ENCODE measurements at regions not wholly inside any gene's neighbourhood (a gene's known extent, or its start where the extent isn't known, plus 50 kb on each side); places are given as distances from the start of the nearest gene placed in this dataset.

DNA sequence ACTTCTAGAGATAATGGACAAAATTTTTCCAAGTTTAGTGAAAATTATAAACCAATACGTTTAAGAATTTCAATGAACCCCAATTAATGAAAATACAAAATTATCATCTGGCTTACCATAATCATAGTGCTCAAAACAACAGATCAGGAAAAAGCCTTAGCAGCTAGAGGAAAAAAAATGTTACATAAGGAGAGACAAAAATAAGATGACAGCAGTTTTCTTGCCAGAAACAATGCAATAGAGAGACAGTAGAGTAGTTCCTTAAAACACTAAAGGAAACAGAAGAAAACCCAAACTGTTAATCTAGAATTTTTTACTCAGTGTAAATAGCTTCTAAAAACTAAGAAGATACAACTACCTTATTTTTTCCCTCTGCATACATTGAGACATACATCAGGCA is 341.7 kb upstream of the CHORDC1 start:
- Histone ChIP-seq H3K9me3 (no peaks in the 10 kb centered on the region), H3K27me3 (no peaks in the 10 kb centered on the region), H3K4me1 (no peaks in the 10 kb centered on the region), H3K27ac (no peak overlapping the region), H3K4me3 (no peak overlapping the region), H3K36me3 (no peaks in the 10 kb centered on the region)
- intact Hi-C loops (cut with DNase I; ENCODE audit: low total_unique reads), result no loop called here
- DNase-seq, result no peak
- no peak for TF ChIP-seq POLR2A (IDR thresholded peaks at IDR 0.05)
- TF ChIP-seq, protein P1, sequence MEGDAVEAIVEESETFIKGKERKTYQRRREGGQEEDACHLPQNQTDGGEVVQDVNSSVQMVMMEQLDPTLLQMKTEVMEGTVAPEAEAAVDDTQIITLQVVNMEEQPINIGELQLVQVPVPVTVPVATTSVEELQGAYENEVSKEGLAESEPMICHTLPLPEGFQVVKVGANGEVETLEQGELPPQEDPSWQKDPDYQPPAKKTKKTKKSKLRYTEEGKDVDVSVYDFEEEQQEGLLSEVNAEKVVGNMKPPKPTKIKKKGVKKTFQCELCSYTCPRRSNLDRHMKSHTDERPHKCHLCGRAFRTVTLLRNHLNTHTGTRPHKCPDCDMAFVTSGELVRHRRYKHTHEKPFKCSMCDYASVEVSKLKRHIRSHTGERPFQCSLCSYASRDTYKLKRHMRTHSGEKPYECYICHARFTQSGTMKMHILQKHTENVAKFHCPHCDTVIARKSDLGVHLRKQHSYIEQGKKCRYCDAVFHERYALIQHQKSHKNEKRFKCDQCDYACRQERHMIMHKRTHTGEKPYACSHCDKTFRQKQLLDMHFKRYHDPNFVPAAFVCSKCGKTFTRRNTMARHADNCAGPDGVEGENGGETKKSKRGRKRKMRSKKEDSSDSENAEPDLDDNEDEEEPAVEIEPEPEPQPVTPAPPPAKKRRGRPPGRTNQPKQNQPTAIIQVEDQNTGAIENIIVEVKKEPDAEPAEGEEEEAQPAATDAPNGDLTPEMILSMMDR (IDR thresholded peaks at IDR 0.05), result no peak

- TF ChIP-seq, protein P1 (IDR thresholded peaks at IDR 0.05), result no peak
- TF ChIP-seq POLR2A (IDR thresholded peaks at IDR 0.05), result no peak
- Histone ChIP-seq H3K27ac (no peak overlapping the region), H3K36me3 (no peaks in the 10 kb centered on the region), H3K4me3 (no peak overlapping the region), H3K27me3 (no peaks in the 10 kb centered on the region), H3K9me3 (no peaks in the 10 kb centered on the region), H3K4me1 (no peaks in the 10 kb centered on the region)
- no peak for DNase-seq
- intact Hi-C loops (cut with DNase I; ENCODE audit: low total_unique reads), result no loop called here
Observed at GRCh38 chr11:90558328-90558865, 335.5 kb upstream of the CHORDC1 start.

DNA sequence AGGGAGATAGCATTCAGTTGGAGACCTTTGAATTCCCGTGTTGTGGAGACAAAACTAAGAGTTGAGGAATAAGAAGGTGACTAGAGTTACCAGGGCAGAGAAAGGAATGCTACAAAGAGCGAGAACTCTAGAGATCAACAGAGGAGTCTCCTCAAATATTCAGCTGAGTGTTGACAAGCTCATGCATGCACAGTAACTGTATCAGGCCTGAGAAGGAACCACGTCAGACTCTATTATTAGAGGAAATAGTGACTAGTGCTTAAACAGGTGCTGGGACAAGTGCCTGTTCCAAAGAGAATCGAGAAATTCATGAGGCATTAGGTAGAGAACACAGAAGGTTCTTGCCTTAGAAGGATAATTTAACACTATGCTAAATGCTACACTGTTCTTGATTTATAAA is 333.8 kb upstream of the CHORDC1 start:
- no peaks in the 10 kb centered on the region for H3K27me3 ChIP-seq
- H3K9me3 ChIP-seq, result no peaks in the 10 kb centered on the region
- intact Hi-C loops (cut with DNase I; ENCODE audit: low total_unique reads), result no loop called here
- TF ChIP-seq, protein P1 (IDR thresholded peaks at IDR 0.05), result no peak
- no peak overlapping the region for H3K4me3 ChIP-seq
- H3K4me1 ChIP-seq, result no peaks in the 10 kb centered on the region
- no peak overlapping the region for H3K27ac ChIP-seq
- H3K36me3 ChIP-seq, result no peaks in the 10 kb centered on the region
- no peak for DNase-seq

GRCh38 chr11:90556026-90556425 is 333.2 kb upstream of the CHORDC1 start:
- Histone ChIP-seq H3K27me3 (no peaks in the 10 kb centered on the region), H3K27ac (no peak overlapping the region), H3K36me3 (no peaks in the 10 kb centered on the region), H3K4me3 (no peak overlapping the region), H3K4me1 (no peaks in the 10 kb centered on the region), H3K9me3 (no peaks in the 10 kb centered on the region)
- intact Hi-C loops (cut with DNase I; ENCODE audit: low total_unique reads), result no loop called here
- no peak for DNase-seq
- TF ChIP-seq, protein P1 (IDR thresholded peaks at IDR 0.05), result no peak
- TF ChIP-seq POLR2A (IDR thresholded peaks at IDR 0.05), result no peak

DNA sequence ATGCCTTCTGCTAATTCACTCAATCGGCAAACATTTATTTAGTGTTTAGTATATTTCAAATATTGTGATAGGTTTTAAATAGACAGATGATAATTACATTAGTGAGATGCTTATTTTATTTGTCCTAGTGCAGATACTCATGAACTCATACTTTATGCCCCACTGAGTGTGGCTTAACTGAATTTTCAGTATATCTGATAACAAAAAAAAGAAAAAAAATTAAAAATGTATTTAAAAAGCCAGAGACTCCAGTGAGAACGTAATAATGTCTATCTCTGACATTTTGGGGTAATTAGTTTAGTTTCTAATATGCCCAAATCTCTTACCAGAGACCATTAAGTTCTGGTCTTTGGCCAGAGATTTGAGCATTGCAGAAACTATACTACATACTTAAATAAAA is 332.6 kb upstream of the CHORDC1 start:
- H3K27me3 ChIP-seq, result no peaks in the 10 kb centered on the region
- no peaks in the 10 kb centered on the region for H3K36me3 ChIP-seq
- H3K27ac ChIP-seq, result no peak overlapping the region
- no peaks in the 10 kb centered on the region for H3K9me3 ChIP-seq
- no peaks in the 10 kb centered on the region for H3K4me1 ChIP-seq
- TF ChIP-seq, protein P1 (IDR thresholded peaks at IDR 0.05), result no peak
- no peak for DNase-seq
- intact Hi-C loops (cut with DNase I; ENCODE audit: low total_unique reads), result no loop called here
- H3K4me3 ChIP-seq, result no peak overlapping the region
